ENCODE measurements at regions not wholly inside any gene's neighbourhood (a gene's known extent, or its start where the extent isn't known, plus 50 kb on each side); places are given as distances from the start of the nearest gene placed in this dataset.

- H3K4me3 ChIP-seq: no peak overlapping the region
- H3K27ac ChIP-seq: no peak overlapping the region
- intact Hi-C loops (cut with DNase I): no loop called here
- WGBS, 3 donors: 21 to 31% (median 26%) methylated on average over 9 of the region's 9 CpGs
- no peak for DNase-seq
- no peaks in the 10 kb centered on the region for H3K36me3 ChIP-seq
- no peaks in the 10 kb centered on the region for H3K9me3 ChIP-seq
- TF ChIP-seq EP300 (IDR thresholded peaks at IDR 0.05): no peak
- no peak for TF ChIP-seq POLR2A (IDR thresholded peaks at IDR 0.05)
- H3K4me1 ChIP-seq (ENCODE audit: insufficient read depth): no peaks in the 10 kb centered on the region
- no peaks in the 10 kb centered on the region for H3K27me3 ChIP-seq
These were observed 407.9 kb downstream of the MIAT start for GRCh38 chr22:27065279-27065678.

GRCh38 chr22:27066856-27067255 is 409.5 kb downstream of the MIAT start:
- TF ChIP-seq POLR2A (IDR thresholded peaks at IDR 0.05) (no peak), CTCF (IDR thresholded peaks at IDR 0.05) (no peak), EP300 (IDR thresholded peaks at IDR 0.05) (no peak)
- Histone ChIP-seq H3K27ac (no peak overlapping the region), H3K4me3 (no peak overlapping the region), H3K27me3 (no peaks in the 10 kb centered on the region), H3K4me1 (ENCODE audit: insufficient read depth) (no peaks in the 10 kb centered on the region), H3K9me3 (no peaks in the 10 kb centered on the region), H3K36me3 (no peaks in the 10 kb centered on the region)
- intact Hi-C loops (cut with DNase I): no loop called here
- no peak for DNase-seq
- 91 to 95% (median 91%) methylated on average over 12 of the region's 12 CpGs for WGBS, 3 donors

GRCh38 chr22:27068121-27068520 is 410.7 kb downstream of the MIAT start:
- intact Hi-C loops (cut with DNase I): no loop called here

GRCh38 chr22:27070594-27070993 is 413.2 kb downstream of the MIAT start:
- Histone ChIP-seq H3K9me3 (no peaks in the 10 kb centered on the region), H3K36me3 (no peaks in the 10 kb centered on the region), H3K4me3 (no peak overlapping the region), H3K27ac (no peak overlapping the region), H3K27me3 (no peaks in the 10 kb centered on the region), H3K4me1 (ENCODE audit: insufficient read depth) (no peaks in the 10 kb centered on the region)
- no peak for DNase-seq
- intact Hi-C loops (cut with DNase I): no loop called here
- TF ChIP-seq CTCF (IDR thresholded peaks at IDR 0.05): no peak
- TF ChIP-seq POLR2A (IDR thresholded peaks at IDR 0.05): no peak
- TF ChIP-seq EP300 (IDR thresholded peaks at IDR 0.05): no peak
- 53 to 58% (median 57%) methylated on average over 8 of the region's 8 CpGs for WGBS, 3 donors

More at GRCh38 chr22:27068121-27068520, 410.7 kb downstream of the MIAT start:
- TF ChIP-seq POLR2A (IDR thresholded peaks at IDR 0.05) (no peak), CTCF (IDR thresholded peaks at IDR 0.05) (no peak), EP300 (IDR thresholded peaks at IDR 0.05) (no peak)
- H3K4me1 ChIP-seq (ENCODE audit: insufficient read depth): no peaks in the 10 kb centered on the region
- H3K27me3 ChIP-seq: no peaks in the 10 kb centered on the region
- no peak for DNase-seq
- no peak overlapping the region for H3K27ac ChIP-seq
- no peak overlapping the region for H3K4me3 ChIP-seq
- H3K9me3 ChIP-seq: no peaks in the 10 kb centered on the region
- no peaks in the 10 kb centered on the region for H3K36me3 ChIP-seq

- H3K4me3 ChIP-seq: no peak overlapping the region
- no peaks in the 10 kb centered on the region for H3K4me1 ChIP-seq (ENCODE audit: insufficient read depth)
- no peaks in the 10 kb centered on the region for H3K9me3 ChIP-seq
- intact Hi-C loops (cut with DNase I): no loop called here
- 61 to 64% (median 62%) methylated on average over 12 of the region's 12 CpGs for WGBS, 3 donors
- no peak for DNase-seq
- no peaks in the 10 kb centered on the region for H3K36me3 ChIP-seq
- H3K27ac ChIP-seq: no peak overlapping the region
- no peaks in the 10 kb centered on the region for H3K27me3 ChIP-seq
- TF ChIP-seq EP300 (IDR thresholded peaks at IDR 0.05) (no peak), CTCF (IDR thresholded peaks at IDR 0.05) (no peak), POLR2A (IDR thresholded peaks at IDR 0.05) (no peak)
These were observed 416.4 kb downstream of the MIAT start for GRCh38 chr22:27073601-27074425.
